CD14-positive monocyte (primary cell): ENCODE measurements at regions not wholly inside any gene's neighbourhood (a gene's known extent, or its start where the extent isn't known, plus 50 kb on each side); places are given as distances from the start of the nearest gene placed in this dataset.

Experiments
- DNase-seq, 3 donors: peaks; one replicate each; pipeline ENCODE4 v3.0.0-alpha.2; 2011 to 2022
- H2AFZ ChIP-seq: 2 replicates; pipeline ENCODE4 v1.6.0; 2012; ENCODE audit warnings: mild to moderate bottlenecking, low read depth, low read length, inconsistent platforms; ENCODE audit not compliant: insufficient read depth, poor library complexity, severe bottlenecking
- H3K27ac ChIP-seq, 2 donors: 1 replicate in 1 of 2; 2 replicates in 1 of 2; pipeline ENCODE4 v1.5.1; 2012 to 2013; ENCODE audit warnings: low read length in 2 of 2, control low read depth in 1 of 2, inconsistent platforms in 1 of 2, low read depth in 1 of 2, mild to moderate bottlenecking in 1 of 2
- H3K27me3 ChIP-seq, 2 donors: one replicate each; pipeline versions ENCODE4 v1.6.0 to v1.6.1; 2011 to 2013; ENCODE audit warnings: low read length in 2 of 2; ENCODE audit not compliant: control insufficient read depth in 2 of 2, insufficient read depth in 2 of 2
- H3K36me3 ChIP-seq, 2 donors: replicated peaks in 1 of 2; 1 replicate in 1 of 2; 2 replicates in 1 of 2; pipeline versions ENCODE4 v1.5.1 to v1.6.1; 2012 to 2013; ENCODE audit warnings: low read length in 2 of 2, control low read depth in 1 of 2, inconsistent platforms in 1 of 2, mild to moderate bottlenecking in 1 of 2; ENCODE audit not compliant: insufficient read depth in 2 of 2, control insufficient read depth in 1 of 2
- H3K4me1 ChIP-seq, 2 donors: 1 replicate in 1 of 2; 2 replicates in 1 of 2; pipeline versions ENCODE4 v1.5.1 to v1.6.1; 2012 to 2013; ENCODE audit warnings: low read length in 2 of 2, control low read depth in 1 of 2, inconsistent platforms in 1 of 2, mild to moderate bottlenecking in 1 of 2, moderate library complexity in 1 of 2; ENCODE audit not compliant: insufficient read depth in 2 of 2, control insufficient read depth in 1 of 2
- H3K4me2 ChIP-seq: replicated peaks from 2 replicates; pipeline ENCODE3; 2012; ENCODE audit warnings: low read length, moderate library complexity, mild to moderate bottlenecking; ENCODE audit not compliant: poor library complexity, severe bottlenecking; ENCODE audit errors: extremely low read depth
- H3K4me3 ChIP-seq, 3 experiments: fragments of 200-600 bp in 1 of 3; sonication (generic) in 1 of 3; replicated peaks in 1 of 3; 1 replicate in 2 of 3; 2 replicates in 1 of 3; pipeline ENCODE4 v1.5.1; 2011 to 2013; ENCODE audit warnings: low read length in 3 of 3, mild to moderate bottlenecking in 3 of 3, control low read depth in 2 of 3, low read depth in 2 of 3, inconsistent platforms in 1 of 3, moderate library complexity in 1 of 3
- H3K79me2 ChIP-seq: 2 replicates; pipeline ENCODE4 v1.6.0; 2012; ENCODE audit warnings: mild to moderate bottlenecking, control low read depth, inconsistent platforms, low read length, moderate library complexity; ENCODE audit not compliant: insufficient read depth
- H3K9ac ChIP-seq: 2 replicates; pipeline ENCODE4 v1.6.0; 2017; ENCODE audit warnings: low read length, mild to moderate bottlenecking; ENCODE audit not compliant: insufficient read depth, poor library complexity, severe bottlenecking
- H3K9me3 ChIP-seq, 2 donors: replicated peaks in 1 of 2; 1 replicate in 1 of 2; 2 replicates in 1 of 2; pipeline versions ENCODE4 v1.5.1 to v1.6.1; 2012 to 2013; ENCODE audit warnings: low read length in 2 of 2, control low read depth in 1 of 2; ENCODE audit not compliant: control insufficient read depth in 1 of 2, insufficient read depth in 1 of 2
- H4K20me1 ChIP-seq: 2 replicates; pipeline ENCODE4 v1.6.0; 2012; ENCODE audit warnings: mild to moderate bottlenecking, low read length, control low read depth, moderate library complexity; ENCODE audit not compliant: insufficient read depth
- H3K27ac Mint-ChIP-seq, 7 donors: one replicate each; pipeline ENCODE4 v1.8.0; 2020; ENCODE audit warnings: mild to moderate bottlenecking in 7 of 7, mixed read lengths in 7 of 7, moderate library complexity in 6 of 7, inconsistent platforms in 2 of 7
- H3K27me3 Mint-ChIP-seq, 3 donors: one replicate each; pipeline ENCODE4 v1.8.0; 2021 to 2022; ENCODE audit warnings: low read depth in 3 of 3, mild to moderate bottlenecking in 3 of 3, mixed read lengths in 3 of 3, moderate library complexity in 3 of 3, inconsistent platforms in 1 of 3
- H3K36me3 Mint-ChIP-seq, 2 donors: one replicate each; pipeline ENCODE4 v1.8.0; 2020; ENCODE audit warnings: mixed read lengths in 2 of 2, inconsistent platforms in 1 of 2, mild to moderate bottlenecking in 1 of 2
- H3K4me1 Mint-ChIP-seq: one replicate; pipeline ENCODE4 v1.8.0; 2020; ENCODE audit warnings: mild to moderate bottlenecking, mixed read lengths
- H3K4me3 Mint-ChIP-seq, 2 donors: one replicate each; pipeline ENCODE4 v1.8.0; 2020; ENCODE audit warnings: mild to moderate bottlenecking in 2 of 2, mixed read lengths in 2 of 2, moderate library complexity in 1 of 2
- H3K9me3 Mint-ChIP-seq, 7 donors: one replicate each; pipeline ENCODE4 v1.8.0; 2020 to 2022; ENCODE audit warnings: mixed read lengths in 7 of 7, mild to moderate bottlenecking in 6 of 7, moderate library complexity in 6 of 7, inconsistent platforms in 2 of 7
- CTCF ChIP-seq: fragments of 200-600 bp; IDR thresholded peaks from one replicate; pipeline ENCODE4 v1.8.0; 2022; ENCODE audit warnings: antibody characterized with exemption, mild to moderate bottlenecking
- WGBS: methylation state at CpG from one replicate; pipeline ENCODE4 v1.1.5; 2013; ENCODE audit warnings: missing lambda C conversion rate; ENCODE audit not compliant: insufficient coverage; 5-methylcytosine and 5-hydroxymethylcytosine counted together
- intact Hi-C, 2 donors: fragments of 100-400 bp; cut with micrococcal nuclease; formaldehyde crosslinking; loops; one replicate each; pipeline versions ENCODE4 v1.15.0 to v1.15.1; 2023

GRCh38 chr12:91575630-91576029, 393.0 kb upstream of the DCN start:
- no peaks in the 10 kb centered on the region for H3K36me3 ChIP-seq
- no peak overlapping the region for H3K4me3 Mint-ChIP-seq
- no peaks in the 10 kb centered on the region for H3K36me3 Mint-ChIP-seq

GRCh38 chr12:91574975-91575374, 392.4 kb upstream of the DCN start:
- no peak overlapping the region for H3K4me2 ChIP-seq
- TF ChIP-seq CTCF: no peak
- H3K9me3 Mint-ChIP-seq: peaks cover 0 to 2% (median 0%) of the 10 kb centered on the region in 7 donors
- no peak overlapping the region for H3K9ac ChIP-seq
- H3K4me1 ChIP-seq: no peaks in the 10 kb centered on the region
- DNase-seq: no peak
- no peaks in the 10 kb centered on the region for H3K27me3 ChIP-seq
- no peaks in the 10 kb centered on the region for H3K9me3 ChIP-seq
- H4K20me1 ChIP-seq: no peaks in the 10 kb centered on the region
- intact Hi-C loops: no loop called here
- no peaks in the 10 kb centered on the region for H3K36me3 ChIP-seq
- 92% methylated on average over 2 of the region's 4 CpGs for WGBS
- peaks cover 3% of the 10 kb centered on the region for H3K4me1 Mint-ChIP-seq
- peaks cover 0 to 4% (median 4%) of the 10 kb centered on the region in 3 donors for H3K27me3 Mint-ChIP-seq
- no peak overlapping the region for H3K4me3 Mint-ChIP-seq
- H3K27ac Mint-ChIP-seq: no peak overlapping the region
- H3K27ac ChIP-seq: no peak overlapping the region
- no peak overlapping the region for H3K4me3 ChIP-seq
- H2AFZ ChIP-seq: no peak overlapping the region
- no peaks in the 10 kb centered on the region for H3K79me2 ChIP-seq
- no peaks in the 10 kb centered on the region for H3K36me3 Mint-ChIP-seq

More at GRCh38 chr12:91575630-91576029, 393.0 kb upstream of the DCN start:
- H3K9ac ChIP-seq: no peak overlapping the region
- intact Hi-C loops: no loop called here
- peaks cover 0 to 2% (median 0%) of the 10 kb centered on the region in 7 donors for H3K9me3 Mint-ChIP-seq
- H3K27ac Mint-ChIP-seq: no peak overlapping the region
- H3K4me3 ChIP-seq: no peak overlapping the region
- no peaks in the 10 kb centered on the region for H4K20me1 ChIP-seq
- no peaks in the 10 kb centered on the region for H3K9me3 ChIP-seq
- H3K27me3 Mint-ChIP-seq: peaks cover 0 to 4% (median 4%) of the 10 kb centered on the region in 3 donors
- DNase-seq: no peak
- WGBS: no CpG with 5 or more reads among the region's 2 CpGs
- H3K27me3 ChIP-seq: no peaks in the 10 kb centered on the region
- no peak overlapping the region for H2AFZ ChIP-seq
- TF ChIP-seq CTCF: no peak
- H3K4me2 ChIP-seq: no peak overlapping the region
- peaks cover 3% of the 10 kb centered on the region for H3K4me1 Mint-ChIP-seq
- no peak overlapping the region for H3K27ac ChIP-seq
- H3K79me2 ChIP-seq: no peaks in the 10 kb centered on the region
- no peaks in the 10 kb centered on the region for H3K4me1 ChIP-seq
